ENCODE measurements at regions not wholly inside any gene's neighbourhood (a gene's known extent, or its start where the extent isn't known, plus 50 kb on each side); places are given as distances from the start of the nearest gene placed in this dataset.

DNA sequence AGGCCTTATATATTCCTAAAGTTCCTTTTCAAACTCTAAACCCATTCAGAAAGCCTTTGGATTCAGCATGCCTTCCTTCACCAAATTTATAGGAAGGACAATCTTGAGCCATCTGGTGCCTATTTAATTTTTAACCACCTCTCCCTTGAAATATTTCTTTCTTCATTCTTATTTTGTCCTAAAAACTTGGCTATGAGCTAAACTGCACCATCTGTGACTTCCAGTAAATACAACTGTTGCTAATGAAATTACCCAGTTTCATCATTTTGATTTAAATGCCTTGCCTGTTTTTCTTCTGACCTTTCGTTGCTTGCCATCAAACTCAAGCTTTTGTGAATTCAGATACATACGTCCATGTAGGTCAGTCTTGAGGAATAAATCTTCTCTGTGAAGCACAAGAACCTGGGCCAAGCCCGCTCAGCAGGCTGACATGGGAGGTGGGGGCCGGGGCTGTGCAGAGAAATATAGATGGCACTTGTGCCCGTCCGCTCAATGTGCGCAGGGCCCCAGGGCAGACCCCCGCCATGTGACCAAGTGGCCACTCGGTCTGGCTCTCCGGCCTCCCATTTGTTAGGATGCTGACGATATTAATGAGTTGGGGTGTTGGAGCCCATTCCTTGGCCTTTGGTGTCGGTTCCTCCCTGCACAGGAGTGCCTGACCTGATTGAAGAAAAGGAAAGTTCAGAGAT, 335.9 kb downstream of the VPS13C start:
- TF ChIP-seq CTCF (optimal IDR thresholded peaks at IDR 0.05 in 1 of 3, IDR thresholded peaks at IDR 0.05 in 1 of 3, conservative IDR thresholded peaks at IDR 0.05 in 1 of 3; ENCODE audit: extremely low read depth in 1 of 3, insufficient read depth in 2 of 3, low read length in 3 of 3) (no peak), EZH2 (IDR thresholded peaks at IDR 0.05; ENCODE audit: low read length) (no peak)

Data from keratinocyte (primary cell).